Osteocyte (in vitro differentiated cells): ENCODE measurements at regions not wholly inside any gene's neighbourhood (a gene's known extent, or its start where the extent isn't known, plus 50 kb on each side); places are given as distances from the start of the nearest gene placed in this dataset.
A peak's percentile ranks its signal among the peaks of the same experiment; 100 is the strongest.

Experiments
- DNase-seq: peaks from one replicate; pipeline ENCODE4 v3.0.0; 2021; ENCODE audit warnings: mixed read lengths; ENCODE audit not compliant: unreplicated experiment; ENCODE audit errors: extremely low spot score
- H3K27ac Mint-ChIP-seq: one replicate; pipeline ENCODE4 v1.8.0; 2021; ENCODE audit warnings: mild to moderate bottlenecking, mixed read lengths; ENCODE audit not compliant: unreplicated experiment
- H3K27me3 Mint-ChIP-seq: one replicate; pipeline ENCODE4 v1.8.0; 2021; ENCODE audit warnings: mixed read lengths; ENCODE audit not compliant: unreplicated experiment
- H3K36me3 Mint-ChIP-seq: one replicate; pipeline ENCODE4 v1.8.0; 2021; ENCODE audit warnings: mixed read lengths; ENCODE audit not compliant: unreplicated experiment
- H3K4me1 Mint-ChIP-seq: one replicate; pipeline ENCODE4 v1.8.0; 2021; ENCODE audit warnings: mixed read lengths; ENCODE audit not compliant: unreplicated experiment
- H3K4me3 Mint-ChIP-seq: one replicate; pipeline ENCODE4 v1.8.0; 2021; ENCODE audit warnings: mild to moderate bottlenecking, moderate library complexity, mixed read lengths; ENCODE audit not compliant: unreplicated experiment
- H3K9me3 Mint-ChIP-seq: one replicate; pipeline ENCODE4 v1.8.0; 2021; ENCODE audit warnings: mixed read lengths; ENCODE audit not compliant: unreplicated experiment
- TF ChIP-seq, protein P1 (sequence below): fragments of 200-600 bp; sonication (generic); IDR thresholded peaks from 2 replicates; pipeline ENCODE4 v1.5.0; 2021; ENCODE audit warnings: antibody characterized with exemption, mild to moderate bottlenecking, moderate library complexity

DNA sequence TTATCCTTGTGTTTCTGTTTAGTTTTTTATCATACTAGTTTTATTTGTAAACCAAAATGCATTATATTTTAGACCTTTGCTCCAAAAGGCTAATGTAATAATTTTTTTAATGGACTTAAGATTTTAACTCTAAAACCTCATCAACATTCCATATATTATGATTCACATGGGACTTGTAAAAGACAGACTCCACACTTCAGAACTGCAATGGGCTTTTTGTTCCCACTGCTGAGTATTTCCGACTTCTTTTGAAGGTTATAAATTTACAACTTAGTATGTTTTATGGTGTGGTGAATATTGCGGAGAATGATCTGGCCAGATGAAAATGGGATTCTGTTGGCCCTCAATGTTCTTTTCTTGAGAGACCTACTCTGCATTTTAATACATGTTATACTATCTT lies 678.5 kb downstream of the USP25 start:
- Mint-ChIP-seq H3K27ac (peak overlapping the region; percentile 88), H3K27me3 (no peaks in the 10 kb centered on the region), H3K36me3 (peaks cover 12% of the 10 kb centered on the region), H3K4me1 (peaks cover 49% of the 10 kb centered on the region), H3K4me3 (no peak overlapping the region), H3K9me3 (peaks cover 3% of the 10 kb centered on the region)
- TF ChIP-seq, protein P1, sequence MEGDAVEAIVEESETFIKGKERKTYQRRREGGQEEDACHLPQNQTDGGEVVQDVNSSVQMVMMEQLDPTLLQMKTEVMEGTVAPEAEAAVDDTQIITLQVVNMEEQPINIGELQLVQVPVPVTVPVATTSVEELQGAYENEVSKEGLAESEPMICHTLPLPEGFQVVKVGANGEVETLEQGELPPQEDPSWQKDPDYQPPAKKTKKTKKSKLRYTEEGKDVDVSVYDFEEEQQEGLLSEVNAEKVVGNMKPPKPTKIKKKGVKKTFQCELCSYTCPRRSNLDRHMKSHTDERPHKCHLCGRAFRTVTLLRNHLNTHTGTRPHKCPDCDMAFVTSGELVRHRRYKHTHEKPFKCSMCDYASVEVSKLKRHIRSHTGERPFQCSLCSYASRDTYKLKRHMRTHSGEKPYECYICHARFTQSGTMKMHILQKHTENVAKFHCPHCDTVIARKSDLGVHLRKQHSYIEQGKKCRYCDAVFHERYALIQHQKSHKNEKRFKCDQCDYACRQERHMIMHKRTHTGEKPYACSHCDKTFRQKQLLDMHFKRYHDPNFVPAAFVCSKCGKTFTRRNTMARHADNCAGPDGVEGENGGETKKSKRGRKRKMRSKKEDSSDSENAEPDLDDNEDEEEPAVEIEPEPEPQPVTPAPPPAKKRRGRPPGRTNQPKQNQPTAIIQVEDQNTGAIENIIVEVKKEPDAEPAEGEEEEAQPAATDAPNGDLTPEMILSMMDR, result no peak
- DNase-seq, result no peak

DNA sequence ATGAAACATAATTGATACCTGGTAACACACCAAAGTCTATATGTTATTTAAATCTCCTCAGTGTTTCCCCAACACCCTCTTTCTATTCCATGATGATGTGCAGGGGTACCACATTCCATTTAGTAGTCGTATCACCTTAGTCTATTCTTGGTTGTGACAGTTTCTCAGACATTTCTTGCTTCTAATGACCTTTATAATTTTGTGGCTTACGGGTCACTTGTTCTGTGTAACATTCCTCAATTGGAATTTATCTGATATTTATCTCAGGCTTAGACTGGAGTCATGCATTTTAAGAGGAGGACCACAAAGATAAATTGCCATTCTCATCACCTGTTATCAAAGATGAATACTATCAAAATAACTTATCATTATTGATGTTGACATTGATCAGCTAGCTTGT lies 679.6 kb downstream of the USP25 start:
- peak overlapping the region; percentile 31 for H3K27ac Mint-ChIP-seq
- H3K27me3 Mint-ChIP-seq, result no peaks in the 10 kb centered on the region
- H3K36me3 Mint-ChIP-seq, result peaks cover 12% of the 10 kb centered on the region
- H3K9me3 Mint-ChIP-seq, result no peaks in the 10 kb centered on the region
- no peak overlapping the region for H3K4me3 Mint-ChIP-seq
- peaks cover 45% of the 10 kb centered on the region for H3K4me1 Mint-ChIP-seq
- DNase-seq, result no peak
- TF ChIP-seq, protein P1, result no peak

DNA sequence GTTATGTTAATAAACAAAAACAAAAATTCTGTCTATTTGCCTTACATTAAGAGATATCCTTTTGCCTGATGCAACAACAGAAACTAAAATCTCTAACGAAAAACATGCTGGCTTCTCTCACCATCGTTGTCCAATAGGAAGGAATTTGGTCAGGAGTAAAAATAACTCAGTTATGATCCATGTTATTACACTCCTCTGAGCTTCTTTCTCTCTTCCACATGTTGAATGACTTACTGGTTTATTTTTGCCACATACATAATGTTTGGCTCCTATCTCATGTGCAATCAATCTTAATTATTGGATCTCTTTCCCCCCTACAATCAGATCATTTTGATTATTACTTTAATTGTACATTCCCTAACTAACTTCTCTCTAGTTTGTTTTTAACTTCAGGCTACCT lies 688.4 kb downstream of the USP25 start:
- DNase-seq, result no peak
- Mint-ChIP-seq H3K36me3 (no peaks in the 10 kb centered on the region), H3K4me1 (peaks cover 47% of the 10 kb centered on the region), H3K27me3 (no peaks in the 10 kb centered on the region), H3K4me3 (no peak overlapping the region), H3K27ac (peak overlapping the region; percentile 91), H3K9me3 (peaks cover 7% of the 10 kb centered on the region)
- TF ChIP-seq, protein P1, result no peak

DNA sequence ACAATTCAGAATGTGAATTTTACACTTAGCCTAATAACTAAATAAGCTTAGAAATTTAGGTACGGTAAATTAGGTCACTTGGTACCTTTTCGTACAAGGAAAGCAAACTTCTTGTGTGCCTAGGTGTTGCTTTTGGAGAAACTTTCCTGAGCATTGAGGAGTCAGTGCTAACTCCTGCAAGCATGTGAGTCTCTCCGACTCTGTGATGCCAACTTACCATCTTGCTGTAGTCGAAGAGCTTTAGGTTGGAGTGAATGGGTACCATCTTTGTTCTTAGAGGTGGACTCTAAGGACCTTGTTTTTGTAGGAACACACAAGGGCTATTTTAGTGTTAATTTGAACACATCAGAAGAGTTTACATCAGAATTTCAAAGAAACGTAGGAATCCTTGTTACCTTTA lies 688.9 kb downstream of the USP25 start:
- peak overlapping the region; percentile 81 for H3K4me3 Mint-ChIP-seq
- no peak for DNase-seq
- TF ChIP-seq, protein P1, result no peak
- H3K27ac Mint-ChIP-seq, result peak overlapping the region; percentile 91
- H3K36me3 Mint-ChIP-seq, result no peaks in the 10 kb centered on the region
- no peaks in the 10 kb centered on the region for H3K27me3 Mint-ChIP-seq
- peaks cover 7% of the 10 kb centered on the region for H3K9me3 Mint-ChIP-seq
- peaks cover 47% of the 10 kb centered on the region for H3K4me1 Mint-ChIP-seq

DNA sequence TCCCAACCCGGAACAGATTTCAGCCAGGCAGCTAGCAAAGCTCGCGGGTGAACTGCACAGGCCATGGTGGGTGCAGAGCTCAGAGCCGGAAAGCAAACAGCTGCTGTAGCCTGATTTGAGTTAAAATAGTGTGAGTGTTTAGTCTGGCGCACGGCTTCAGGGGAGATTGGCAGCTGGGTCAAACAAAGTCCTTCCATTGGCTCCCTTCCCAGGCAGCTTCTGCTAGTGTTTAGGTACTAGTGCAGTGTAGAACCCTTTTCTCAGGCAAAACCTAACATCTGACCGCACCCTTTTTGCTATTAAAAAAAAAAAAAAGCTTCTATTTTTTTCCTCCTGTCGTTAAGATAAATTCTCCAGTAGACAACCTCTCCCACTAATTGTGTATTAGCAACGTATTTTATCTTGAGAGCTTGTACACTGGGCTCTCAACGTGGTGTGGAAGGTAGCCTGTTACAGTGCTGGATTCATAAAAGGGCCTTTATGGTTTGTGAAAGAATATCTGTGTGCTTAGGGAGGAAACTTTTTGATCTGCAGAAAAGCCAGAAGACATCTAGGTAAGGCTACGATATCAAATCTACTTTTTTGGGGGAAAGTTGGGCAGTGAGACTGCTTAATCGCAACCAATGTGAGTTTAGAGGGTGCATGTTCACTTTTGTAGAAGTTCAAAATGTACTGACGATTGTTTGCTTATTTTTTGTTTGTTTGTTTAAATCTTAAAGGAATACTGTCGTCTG lies 689.6 kb downstream of the USP25 start:
- peak; percentile 87 for DNase-seq
- Mint-ChIP-seq H3K27ac (peak overlapping the region; percentile 91), H3K4me1 (peaks cover 47% of the 10 kb centered on the region), H3K9me3 (peaks cover 7% of the 10 kb centered on the region), H3K36me3 (no peaks in the 10 kb centered on the region), H3K27me3 (no peaks in the 10 kb centered on the region), H3K4me3 (peak overlapping the region; percentile 81)
- TF ChIP-seq, protein P1, result no peak
